Myocyte (in vitro differentiated cells): ENCODE measurements at regions not wholly inside any gene's neighbourhood (a gene's known extent, or its start where the extent isn't known, plus 50 kb on each side); places are given as distances from the start of the nearest gene placed in this dataset.
"Not testable (repeated sequence)": the region's sequence is repeated elsewhere in the genome, so short reads cannot be mapped to it uniquely, and the experiment has no call there.

Source experiments
- DNase-seq: peaks from one replicate; pipeline ENCODE4 v3.0.0-alpha.2; 2012; ENCODE audit warnings: low read depth

DNA sequence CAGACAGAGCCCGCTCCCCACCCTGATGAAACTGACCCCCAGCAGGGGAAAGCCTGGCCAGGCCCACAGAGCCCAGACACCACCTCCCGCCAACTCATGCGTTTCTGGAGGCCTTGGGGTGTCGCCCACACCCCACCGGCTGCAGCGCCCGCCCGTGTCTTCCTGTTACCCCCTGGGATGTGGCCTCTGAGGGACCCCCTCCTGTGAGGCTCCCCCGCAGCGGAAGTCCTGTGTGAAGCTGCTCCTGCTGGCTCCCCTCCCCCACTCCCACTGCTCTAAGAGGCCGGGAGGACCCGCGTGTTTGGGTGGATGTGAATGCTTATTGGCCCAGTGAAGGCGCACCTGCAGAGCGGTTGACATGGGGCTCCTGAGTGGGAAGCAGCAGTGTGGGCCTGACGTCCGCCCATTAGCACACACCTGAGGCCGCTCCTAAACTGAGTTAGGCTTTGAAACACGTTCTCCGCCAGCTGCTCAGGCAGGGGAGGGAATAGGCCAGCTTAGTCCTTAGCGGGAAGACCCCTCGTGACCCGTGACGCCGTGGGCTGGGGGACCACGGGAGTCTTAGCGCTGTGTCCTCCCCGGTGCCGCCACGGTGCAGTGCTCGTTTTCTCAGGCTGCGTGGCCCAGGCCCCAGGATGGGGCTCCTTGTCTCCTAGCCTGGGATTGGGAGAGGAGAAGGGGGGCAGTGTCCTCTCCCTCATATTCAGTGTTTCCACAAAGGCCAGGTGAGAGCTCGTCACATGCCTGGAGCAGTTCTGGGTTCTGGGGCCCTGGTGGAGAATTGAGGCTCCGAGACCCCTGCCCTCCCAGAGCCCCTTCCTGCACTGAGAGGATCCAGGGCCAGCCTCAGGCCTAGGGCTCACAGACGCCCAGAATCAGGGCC lies 323.4 kb upstream of the SFSWAP start:
- no peak for DNase-seq

DNA sequence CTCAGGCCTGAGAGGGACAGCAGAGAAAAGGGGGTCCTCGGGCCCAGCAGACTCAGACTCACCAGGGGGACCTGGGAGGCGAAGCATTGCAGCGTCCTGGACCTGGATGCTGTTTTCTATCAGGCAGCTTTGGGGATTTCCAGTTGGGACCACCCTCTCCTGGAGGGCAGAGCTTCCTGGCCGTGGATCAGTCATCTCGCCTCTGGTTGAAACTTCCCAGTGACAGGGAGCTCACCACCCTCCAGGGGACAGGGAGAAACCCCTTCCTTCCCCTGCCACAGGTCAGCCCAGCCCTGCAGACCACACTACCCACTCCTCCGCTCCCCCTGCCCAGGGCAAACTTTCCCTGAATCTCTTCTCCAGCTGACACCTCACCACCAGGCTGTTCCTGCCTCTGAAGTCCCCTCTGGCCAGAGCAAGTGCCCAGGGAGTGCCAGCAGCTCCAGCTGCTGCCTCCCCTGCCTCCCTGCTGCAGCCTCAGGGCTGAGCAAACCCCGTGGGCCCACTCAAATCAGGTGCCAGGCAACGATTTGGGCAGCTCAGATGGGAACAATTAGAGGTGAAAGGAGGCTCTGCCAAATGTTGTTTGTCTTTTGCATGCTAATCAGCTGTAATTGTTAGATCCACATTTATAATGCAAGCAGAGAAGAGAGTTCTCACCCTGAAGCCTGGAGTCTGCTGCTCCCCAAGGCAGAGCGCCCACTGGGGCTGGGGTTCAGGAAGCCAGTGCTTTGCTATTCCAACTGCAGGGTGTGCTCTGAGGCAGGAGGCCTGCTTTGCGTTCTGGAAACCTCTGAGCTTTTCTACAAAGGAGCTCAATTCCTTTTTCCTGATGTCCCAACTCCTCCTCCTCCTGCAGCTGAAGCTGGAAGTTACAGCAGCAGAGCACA lies 322.5 kb upstream of the SFSWAP start:
- not testable (repeated sequence) for DNase-seq

DNA sequence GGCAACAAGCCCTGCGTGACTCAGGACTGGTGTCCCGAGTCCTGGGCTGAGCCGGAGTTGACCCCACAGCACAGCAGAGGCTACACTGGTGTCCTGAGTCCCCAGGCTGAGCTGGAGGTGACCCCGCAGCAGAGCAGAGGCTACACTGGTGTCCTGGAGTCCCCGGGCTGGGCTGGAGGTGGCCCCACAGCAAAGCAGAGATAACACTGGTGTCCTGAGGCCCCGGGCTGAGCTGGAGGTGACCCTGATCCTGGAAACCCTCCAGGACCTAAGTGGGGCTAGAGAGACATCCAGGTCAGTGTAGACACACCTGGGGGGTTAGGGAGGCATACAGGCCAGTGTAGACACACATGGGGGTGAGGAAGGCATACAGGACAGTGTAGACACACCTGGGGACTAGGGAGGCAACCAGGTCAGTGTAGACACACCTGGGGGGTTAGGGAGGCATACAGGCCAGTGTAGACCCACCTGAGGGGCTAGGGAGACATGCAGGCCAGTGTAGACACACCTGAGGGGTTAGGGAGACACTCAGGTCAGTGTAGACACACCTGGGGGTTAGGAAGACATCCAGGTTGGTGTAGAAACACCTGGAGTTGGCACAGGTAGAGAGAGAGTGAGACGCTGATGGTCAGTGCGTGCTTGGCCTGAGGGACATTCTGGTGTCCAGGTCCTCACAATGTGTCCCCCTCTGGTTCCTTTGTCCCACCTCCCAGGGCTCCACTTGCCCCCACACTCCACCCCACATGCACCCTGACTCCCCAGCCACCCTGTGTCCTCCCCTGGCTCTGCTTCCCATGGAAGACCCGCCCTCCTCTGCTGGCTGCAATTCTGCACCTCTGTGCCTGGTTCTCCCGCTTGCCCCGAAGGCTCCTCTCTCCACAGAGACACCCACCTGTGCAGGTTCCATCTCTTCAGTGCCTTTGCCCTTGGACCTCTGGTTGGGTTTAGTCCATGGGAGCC lies 321.6 kb upstream of the SFSWAP start:
- DNase-seq: no peak

DNA sequence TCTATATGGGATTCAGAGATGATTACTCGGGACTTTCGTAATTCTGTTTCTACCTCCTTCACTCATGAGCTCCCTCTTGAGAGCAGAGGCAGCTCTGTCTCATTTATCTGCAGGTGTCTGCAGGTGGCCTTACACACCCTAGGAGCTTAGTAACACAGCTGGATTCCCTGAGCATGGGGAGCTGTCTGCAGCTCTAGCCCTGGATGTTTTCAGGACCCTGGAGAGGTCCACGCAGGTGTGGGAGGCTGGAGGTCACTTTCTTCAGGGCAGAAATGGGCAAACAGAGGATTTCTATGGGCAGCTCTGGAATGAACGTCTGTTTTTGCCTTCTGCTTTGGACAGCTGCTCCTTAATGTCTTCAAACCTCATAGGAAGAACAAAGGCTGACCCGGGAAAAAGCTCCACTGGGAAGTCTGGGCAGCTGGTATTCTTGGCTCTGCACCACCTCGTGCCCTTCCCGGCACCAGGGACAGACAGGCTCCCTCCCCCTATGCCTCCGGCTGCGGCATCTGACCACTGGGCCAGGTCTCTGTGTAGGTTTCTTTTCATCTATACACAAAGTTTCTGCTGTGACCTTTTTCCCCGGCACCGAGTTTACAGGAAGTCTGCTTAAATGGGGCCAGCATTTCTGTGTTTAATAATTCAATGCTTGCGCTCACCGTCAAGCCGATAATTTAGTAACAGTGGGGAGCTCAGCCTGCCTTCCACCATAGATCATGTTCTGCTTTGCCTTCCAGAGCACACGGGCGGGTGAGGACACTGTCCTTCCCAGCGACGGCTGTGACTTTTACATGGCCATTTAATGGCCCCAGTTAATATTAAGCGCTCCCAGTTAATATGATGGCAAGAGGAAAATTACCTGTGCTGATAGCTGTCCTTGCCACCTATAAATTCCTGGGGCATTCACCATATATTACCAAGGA lies 320.2 kb upstream of the SFSWAP start:
- DNase-seq: no peak

DNA sequence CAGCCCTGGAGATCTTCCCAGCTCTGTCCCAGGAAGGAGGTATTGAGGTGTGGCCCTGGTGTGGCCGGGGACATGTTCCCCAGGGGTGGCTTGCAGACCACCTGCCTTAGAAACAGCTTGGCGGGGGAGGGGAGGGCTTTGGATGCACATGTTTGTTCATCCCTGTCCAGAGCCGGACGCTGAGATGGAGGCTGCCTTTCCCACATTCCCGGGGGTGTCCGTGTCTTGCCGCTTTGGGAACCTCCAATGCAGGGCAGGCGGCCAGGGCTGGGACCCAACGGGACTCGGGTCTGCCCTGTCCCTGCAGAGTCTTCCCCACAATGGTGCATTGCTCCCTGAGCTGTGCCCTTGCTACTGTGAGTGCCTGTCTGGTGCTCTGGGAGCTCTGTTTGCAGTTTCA lies 319.5 kb upstream of the SFSWAP start:
- no peak for DNase-seq

DNA sequence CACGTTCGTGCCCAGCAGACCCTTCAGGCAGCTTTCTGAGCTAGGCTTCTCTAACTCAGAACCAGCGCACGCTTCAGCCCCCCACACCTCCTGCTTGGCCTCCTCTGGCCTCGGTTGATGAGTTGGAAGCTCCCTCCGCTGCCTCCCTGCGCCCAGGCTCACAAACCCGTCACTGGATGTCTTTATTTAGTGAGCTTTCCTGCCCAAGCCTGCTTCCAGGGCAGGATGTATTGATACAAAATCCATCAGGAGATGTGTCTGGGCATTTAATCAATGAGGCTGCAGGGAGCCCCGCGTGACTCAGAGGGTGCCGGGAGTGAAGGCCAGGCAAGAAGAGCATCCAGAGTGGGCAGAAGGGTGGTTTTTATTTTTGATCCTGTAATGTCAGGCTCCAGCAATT lies 316.1 kb upstream of the SFSWAP start:
- not testable (repeated sequence) for DNase-seq

DNA sequence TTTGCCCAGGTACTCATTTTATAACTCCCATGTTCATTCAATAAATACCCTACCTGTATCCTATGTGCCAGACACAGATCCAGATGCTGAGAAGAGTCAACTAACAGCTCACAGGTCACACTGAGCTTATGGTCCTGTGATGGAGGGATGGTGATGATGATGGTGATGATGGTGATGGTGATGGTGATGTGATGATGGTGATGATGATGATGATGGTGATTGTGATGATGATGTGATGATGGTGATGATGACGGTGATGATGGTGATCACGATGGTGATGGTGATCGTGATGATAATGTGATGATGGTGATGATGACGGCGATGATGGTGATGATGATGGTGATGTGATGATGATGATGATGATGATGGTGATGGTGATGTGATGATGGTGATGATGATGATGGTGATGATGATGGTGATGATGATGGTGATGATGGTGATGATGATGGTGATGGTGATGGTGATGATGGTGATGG lies 315.6 kb upstream of the SFSWAP start:
- DNase-seq: not testable (repeated sequence)

DNA sequence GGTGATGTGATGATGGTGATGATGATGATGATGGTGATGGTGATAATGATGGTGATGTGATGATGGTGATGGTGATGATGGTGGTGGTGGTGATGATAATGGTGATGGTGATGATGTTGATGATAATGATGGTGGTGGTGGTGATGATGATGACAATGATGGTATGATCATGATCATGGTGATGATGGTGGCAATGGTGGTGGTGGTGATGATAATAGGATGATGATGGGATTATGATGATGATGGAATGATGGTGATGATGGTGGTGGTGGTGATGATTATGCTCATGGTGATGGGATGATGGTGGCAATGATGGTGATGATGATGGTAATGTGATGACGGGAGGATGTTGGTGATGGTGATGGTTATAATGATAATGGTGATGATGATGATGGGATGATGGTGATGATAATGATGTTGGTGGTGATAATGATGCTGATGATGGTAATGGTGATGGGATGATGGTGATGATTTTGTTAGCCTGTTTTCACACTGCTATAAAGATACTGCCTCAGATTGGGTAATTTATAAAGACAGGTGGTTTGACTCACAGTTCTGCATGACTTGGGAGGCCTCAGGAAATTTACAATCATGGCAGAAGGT lies 314.8 kb upstream of the SFSWAP start:
- DNase-seq: no peak

DNA sequence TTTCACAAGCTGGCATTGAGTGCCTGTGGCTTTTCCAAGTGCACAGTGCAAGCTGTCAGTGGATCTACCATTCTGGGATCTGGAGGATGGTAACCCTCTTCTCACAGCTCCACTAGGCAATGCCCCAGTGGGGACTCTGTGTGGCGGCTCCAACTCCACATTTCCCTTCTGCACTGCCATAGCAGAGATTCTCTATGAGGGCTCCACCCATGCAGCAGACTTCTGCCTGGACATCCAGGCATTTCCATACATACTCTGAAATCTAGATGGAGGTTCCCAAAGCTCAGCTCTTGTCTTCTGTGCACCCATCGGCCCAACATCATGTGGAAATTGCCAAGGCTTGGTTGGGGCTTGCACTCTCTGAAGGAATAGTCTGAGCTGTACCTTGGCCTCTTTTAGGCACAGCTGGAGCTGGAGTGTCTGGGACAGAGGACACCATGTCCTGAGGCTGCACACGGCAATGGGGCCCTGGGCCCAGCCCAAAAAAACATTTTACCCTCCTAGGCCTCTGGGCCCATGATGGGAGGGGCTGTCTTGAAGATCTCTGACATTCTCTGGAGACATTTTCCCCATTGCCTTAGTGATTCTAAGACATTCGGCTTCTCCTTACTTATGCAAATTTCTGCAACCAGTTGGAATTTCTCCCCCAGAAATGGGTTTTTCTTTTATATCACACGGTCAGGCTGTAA lies 313.3 kb upstream of the SFSWAP start:
- DNase-seq: no peak

DNA sequence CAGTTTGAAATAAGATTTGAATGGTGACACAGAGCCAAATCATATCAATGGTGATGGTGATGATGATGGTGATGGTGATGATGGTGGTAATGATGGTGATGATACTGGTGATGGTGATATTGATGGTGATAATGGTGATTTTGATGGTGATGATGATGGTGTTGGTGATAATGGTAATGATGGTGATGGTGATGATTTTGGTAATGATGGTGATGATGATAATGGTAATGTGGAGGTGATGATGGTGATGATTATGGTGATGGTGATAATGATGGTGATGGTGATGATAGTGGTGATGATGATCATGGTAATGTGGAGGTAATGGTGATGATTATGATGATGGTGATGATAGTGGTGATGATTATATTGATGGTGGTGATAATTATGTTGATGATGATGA lies 311.9 kb upstream of the SFSWAP start:
- no peak for DNase-seq

DNA sequence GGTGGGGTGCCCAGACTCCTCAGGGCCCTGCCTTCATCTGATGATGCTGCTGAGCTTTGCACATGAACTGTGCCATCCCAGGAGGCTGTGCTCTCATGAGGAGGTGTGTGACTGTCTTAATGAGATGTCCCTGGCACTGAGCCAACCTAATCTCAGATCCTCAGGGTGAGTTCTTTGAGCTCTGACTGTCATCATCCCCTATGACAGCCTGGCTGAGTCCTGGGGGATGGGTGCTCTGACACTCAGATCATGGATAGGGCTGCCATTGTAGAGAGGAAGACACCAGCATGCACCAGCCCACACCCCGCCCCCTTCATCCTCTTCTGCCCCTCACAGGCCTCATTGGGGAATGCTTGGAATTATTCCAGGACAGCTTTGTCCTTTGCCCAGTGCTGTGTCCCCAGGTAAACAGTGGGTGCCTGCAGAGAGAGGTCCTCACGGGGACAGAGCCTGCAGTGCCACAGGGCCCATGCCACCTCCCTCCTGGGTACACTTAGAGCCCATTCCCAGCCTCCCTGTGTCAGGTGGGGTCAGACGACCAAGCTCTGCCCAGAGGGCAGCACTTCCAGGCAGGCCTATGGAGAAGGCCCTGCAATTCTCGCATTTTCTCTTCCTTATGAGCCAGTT lies 310.1 kb upstream of the SFSWAP start:
- not testable (repeated sequence) for DNase-seq

DNA sequence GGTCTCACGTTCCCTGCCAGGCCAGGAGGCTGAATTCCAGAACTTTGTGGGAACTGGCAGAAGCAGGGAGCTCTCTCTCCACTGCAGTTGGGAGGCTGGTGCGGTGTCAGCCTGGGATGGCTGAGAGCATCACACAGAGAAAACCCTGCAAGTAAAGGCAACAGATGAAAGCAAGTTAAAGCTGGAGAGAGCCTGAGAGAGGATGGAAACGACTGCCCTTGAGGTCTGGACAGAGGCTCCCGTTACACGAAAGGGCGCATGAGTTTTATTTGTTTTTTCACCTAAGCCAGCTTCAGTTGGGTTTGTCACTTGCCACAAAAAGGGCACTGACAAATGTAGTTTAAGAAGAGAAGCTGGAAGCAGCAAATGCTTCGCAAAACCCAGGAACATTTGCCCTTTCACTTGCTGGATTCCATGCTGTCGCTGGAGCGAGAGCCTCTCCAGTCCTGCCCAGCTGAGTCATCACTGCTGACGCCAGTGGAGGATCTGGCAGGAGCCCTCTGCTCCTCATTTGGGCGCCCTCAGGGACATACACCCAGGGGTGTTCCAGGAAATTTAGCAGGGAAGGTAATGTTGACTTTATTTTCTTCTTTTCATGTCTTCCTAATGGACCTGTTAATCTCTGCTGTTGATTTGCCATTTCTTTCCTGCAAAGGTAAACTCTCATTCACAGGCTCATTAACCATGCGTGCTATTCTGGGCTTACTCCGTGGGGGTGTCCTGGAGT lies 308.8 kb upstream of the SFSWAP start:
- not testable (repeated sequence) for DNase-seq

DNA sequence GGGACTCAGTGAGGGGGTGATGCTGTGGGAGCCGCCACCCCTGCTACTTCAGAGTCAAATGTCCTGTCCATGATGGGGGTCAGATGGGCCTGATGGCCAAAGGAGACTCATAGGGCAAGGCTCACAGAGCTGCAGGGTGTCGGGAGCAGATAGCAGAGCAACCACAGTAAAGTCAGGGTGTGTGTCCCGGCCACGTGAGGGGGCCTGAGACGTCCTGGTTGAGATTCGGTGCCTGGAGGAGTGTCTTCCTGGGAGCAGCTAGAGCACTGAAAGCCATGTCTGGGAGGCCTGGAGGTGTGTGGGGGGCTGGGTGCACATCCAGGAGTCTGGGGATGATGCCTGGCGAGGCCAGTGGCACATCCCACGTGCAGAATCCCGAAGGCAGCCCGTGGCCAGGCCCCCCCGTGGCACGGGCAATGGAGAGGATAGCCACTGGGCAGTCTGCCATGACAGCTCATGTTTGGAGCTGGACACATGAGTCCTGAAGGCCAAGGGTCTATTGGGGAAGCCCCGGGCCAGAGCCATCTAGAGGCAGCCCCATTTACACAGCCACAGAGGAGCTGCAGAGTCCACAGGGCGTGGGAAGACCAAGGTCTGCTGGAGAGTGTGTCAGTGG lies 308.0 kb upstream of the SFSWAP start:
- DNase-seq: no peak

DNA sequence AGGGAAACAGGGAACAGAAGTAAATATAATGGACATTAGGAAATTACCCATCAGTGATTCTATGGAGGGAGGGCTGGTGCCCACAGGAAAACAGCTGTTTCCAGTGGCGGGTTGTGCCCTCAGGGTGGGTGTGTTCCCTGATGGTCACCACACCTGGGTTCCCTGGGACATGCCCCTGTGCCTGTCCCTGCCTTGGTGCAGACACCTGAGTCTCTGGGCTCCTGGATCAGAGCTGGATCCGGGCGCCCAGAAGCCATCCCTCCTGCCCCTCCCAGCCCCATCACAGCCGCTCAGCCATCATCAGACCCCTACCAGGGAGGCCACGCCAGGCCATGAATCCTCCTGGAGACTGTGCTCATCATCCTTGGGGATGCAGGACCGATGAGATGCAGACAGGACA lies 307.2 kb upstream of the SFSWAP start:
- no peak for DNase-seq

DNA sequence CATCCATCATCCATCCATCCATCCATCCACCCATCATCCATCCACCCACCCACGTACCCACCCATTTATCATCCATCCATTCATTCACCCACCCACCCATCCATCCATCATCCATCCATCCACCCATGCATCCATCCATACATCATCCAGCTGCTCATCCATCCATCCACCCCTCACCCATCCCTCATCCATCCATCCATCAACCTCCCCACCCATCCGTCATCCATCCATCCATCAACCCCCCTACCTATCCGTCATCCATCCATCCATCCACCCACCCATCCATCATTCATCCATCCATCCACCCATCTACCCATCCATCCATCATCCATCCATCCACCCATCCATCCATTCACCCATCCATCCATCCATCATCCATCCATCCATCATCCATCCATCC lies 306.2 kb upstream of the SFSWAP start:
- no peak for DNase-seq

DNA sequence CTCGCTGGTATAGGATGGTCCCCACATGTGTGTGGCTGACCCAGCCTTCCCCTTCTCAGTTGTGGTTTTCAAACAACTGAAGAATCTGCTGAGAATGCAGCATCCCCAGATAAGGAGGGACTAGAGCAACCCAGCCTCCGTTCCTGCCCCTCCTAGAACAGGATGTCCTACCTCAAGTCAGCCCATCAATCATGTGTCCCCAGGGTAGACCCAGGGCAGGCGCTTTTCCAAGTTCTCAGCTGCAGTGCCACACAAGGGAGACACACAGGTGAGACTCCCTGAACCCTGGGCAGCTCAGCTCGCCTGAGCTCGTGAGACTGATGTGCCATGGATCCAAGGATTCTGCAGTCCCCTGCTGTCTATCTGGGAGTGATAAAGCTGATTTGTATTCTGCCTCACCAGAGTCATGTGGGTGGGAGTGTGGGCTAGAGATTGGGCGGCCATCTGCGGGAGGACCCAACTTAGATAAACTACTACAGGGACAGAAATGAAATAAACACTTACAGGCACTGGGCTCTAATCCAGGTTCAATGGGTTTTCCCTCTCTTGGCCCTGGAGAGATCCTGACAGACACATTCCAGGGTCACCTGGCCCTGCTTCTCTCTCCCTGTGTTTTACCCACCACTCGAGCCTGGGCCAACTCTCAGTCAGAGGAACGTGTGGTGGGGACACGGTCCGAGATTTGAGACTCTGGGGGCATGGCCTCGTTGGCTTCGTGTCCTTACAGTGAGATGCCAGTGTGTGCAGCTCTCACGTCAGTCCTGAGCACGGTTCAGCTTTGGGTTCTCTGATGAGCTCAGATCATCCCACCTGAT lies 303.5 kb upstream of the SFSWAP start:
- no peak for DNase-seq

DNA sequence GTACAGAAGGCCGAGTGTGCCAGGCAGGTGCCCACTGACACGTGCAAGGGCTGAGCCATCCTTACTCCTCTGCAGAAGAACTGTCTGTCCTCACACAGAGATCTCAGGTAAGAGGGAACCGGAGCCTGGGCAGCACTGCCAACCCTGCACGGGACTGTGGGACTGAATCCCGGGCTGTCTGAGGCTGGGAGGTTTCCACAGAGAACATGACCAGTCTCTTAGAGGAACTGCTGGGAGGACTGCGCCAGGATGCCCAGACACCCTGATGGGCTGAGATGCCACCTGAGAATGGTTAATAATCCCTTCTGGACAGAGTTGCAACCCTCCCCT lies 302.9 kb upstream of the SFSWAP start:
- DNase-seq: no peak
